ENCODE measurements at regions not wholly inside any gene's neighbourhood (a gene's known extent, or its start where the extent isn't known, plus 50 kb on each side); places are given as distances from the start of the nearest gene placed in this dataset.

GRCh38 chr10:20454331-20454730 lies 442.8 kb downstream of the NEBL start:
- Histone ChIP-seq H3K27me3 (ENCODE audit: control insufficient read depth in 4 of 4, insufficient read depth in 4 of 4, low read length in 3 of 4) (no peaks in the 10 kb centered on the region), H3K36me3 (ENCODE audit: control insufficient read depth in 4 of 4, insufficient read depth in 3 of 4, low read depth in 1 of 4, low read length in 3 of 4) (no peaks in the 10 kb centered on the region), H3K9me3 (ENCODE audit: control insufficient read depth in 4 of 4, low read length in 3 of 4) (no peaks in the 10 kb centered on the region), H3K9ac (ENCODE audit: low read depth in 1 of 2, low read length in 2 of 2) (no peak overlapping the region), H3K4me3 (ENCODE audit: low read depth in 1 of 3, low read length in 3 of 3) (no peak overlapping the region), H3K4me1 (ENCODE audit: control insufficient read depth in 4 of 4, insufficient read depth in 4 of 4, low read length in 3 of 4) (no peaks in the 10 kb centered on the region), H3K27ac (ENCODE audit: low read depth in 1 of 2, low read length in 2 of 2) (no peak overlapping the region)
- WGBS = 55% methylated on average over 5 of the region's 5 CpGs
- TF ChIP-seq RAD21 (IDR thresholded peaks at IDR 0.05) (no peak), NR2F2 (IDR thresholded peaks at IDR 0.05) (no peak), REST (IDR thresholded peaks at IDR 0.05) (no peak), HNF4G (IDR thresholded peaks at IDR 0.05) (no peak), SP1 (IDR thresholded peaks at IDR 0.05) (no peak)
- TF ChIP-seq, protein P1, sequence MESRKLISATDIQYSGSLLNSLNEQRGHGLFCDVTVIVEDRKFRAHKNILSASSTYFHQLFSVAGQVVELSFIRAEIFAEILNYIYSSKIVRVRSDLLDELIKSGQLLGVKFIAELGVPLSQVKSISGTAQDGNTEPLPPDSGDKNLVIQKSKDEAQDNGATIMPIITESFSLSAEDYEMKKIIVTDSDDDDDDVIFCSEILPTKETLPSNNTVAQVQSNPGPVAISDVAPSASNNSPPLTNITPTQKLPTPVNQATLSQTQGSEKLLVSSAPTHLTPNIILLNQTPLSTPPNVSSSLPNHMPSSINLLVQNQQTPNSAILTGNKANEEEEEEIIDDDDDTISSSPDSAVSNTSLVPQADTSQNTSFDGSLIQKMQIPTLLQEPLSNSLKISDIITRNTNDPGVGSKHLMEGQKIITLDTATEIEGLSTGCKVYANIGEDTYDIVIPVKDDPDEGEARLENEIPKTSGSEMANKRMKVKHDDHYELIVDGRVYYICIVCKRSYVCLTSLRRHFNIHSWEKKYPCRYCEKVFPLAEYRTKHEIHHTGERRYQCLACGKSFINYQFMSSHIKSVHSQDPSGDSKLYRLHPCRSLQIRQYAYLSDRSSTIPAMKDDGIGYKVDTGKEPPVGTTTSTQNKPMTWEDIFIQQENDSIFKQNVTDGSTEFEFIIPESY (IDR thresholded peaks at IDR 0.05) = no peak
- TF ChIP-seq, protein P2, sequence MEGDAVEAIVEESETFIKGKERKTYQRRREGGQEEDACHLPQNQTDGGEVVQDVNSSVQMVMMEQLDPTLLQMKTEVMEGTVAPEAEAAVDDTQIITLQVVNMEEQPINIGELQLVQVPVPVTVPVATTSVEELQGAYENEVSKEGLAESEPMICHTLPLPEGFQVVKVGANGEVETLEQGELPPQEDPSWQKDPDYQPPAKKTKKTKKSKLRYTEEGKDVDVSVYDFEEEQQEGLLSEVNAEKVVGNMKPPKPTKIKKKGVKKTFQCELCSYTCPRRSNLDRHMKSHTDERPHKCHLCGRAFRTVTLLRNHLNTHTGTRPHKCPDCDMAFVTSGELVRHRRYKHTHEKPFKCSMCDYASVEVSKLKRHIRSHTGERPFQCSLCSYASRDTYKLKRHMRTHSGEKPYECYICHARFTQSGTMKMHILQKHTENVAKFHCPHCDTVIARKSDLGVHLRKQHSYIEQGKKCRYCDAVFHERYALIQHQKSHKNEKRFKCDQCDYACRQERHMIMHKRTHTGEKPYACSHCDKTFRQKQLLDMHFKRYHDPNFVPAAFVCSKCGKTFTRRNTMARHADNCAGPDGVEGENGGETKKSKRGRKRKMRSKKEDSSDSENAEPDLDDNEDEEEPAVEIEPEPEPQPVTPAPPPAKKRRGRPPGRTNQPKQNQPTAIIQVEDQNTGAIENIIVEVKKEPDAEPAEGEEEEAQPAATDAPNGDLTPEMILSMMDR (IDR thresholded peaks at IDR 0.05; ENCODE audit: low read depth, low read length, missing input control) = no peak
- no peak for DNase-seq (ENCODE audit: low spot score)

- Histone ChIP-seq H3K9me3 (ENCODE audit: control insufficient read depth in 4 of 4, low read length in 3 of 4) (no peaks in the 10 kb centered on the region), H3K4me3 (ENCODE audit: low read depth in 1 of 3, low read length in 3 of 3) (no peak overlapping the region), H3K36me3 (ENCODE audit: control insufficient read depth in 4 of 4, insufficient read depth in 3 of 4, low read depth in 1 of 4, low read length in 3 of 4) (no peaks in the 10 kb centered on the region), H3K27ac (ENCODE audit: low read depth in 1 of 2, low read length in 2 of 2) (no peak overlapping the region), H3K4me1 (ENCODE audit: control insufficient read depth in 4 of 4, insufficient read depth in 4 of 4, low read length in 3 of 4) (no peaks in the 10 kb centered on the region), H3K9ac (ENCODE audit: low read depth in 1 of 2, low read length in 2 of 2) (no peak overlapping the region), H3K27me3 (ENCODE audit: control insufficient read depth in 4 of 4, insufficient read depth in 4 of 4, low read length in 3 of 4) (no peaks in the 10 kb centered on the region)
- DNase-seq (ENCODE audit: low spot score) = no peak
- TF ChIP-seq NR2F2 (IDR thresholded peaks at IDR 0.05) (no peak), RXRA (IDR thresholded peaks at IDR 0.05) (no peak), YY1 (IDR thresholded peaks at IDR 0.05) (no peak), REST (IDR thresholded peaks at IDR 0.05) (no peak)
- TF ChIP-seq, protein P1 (IDR thresholded peaks at IDR 0.05) = no peak
Observed at GRCh38 chr10:20446561-20447193, 450.4 kb downstream of the NEBL start.

Data from liver (tissue), 8 donors.